Astrocyte of the spinal cord (primary cell): ENCODE measurements at regions not wholly inside any gene's neighbourhood (a gene's known extent, or its start where the extent isn't known, plus 50 kb on each side); places are given as distances from the start of the nearest gene placed in this dataset.

Source experiments
- DNase-seq: peaks from one replicate; pipeline ENCODE4 v3.0.0; 2011; ENCODE audit warnings: low read depth, low spot score
- H3K4me3 ChIP-seq: 2 replicates; pipeline ENCODE4 v1.5.1; 2011; ENCODE audit warnings: low read depth, mild to moderate bottlenecking, low read length, moderate library complexity
- CTCF ChIP-seq: IDR thresholded peaks from 2 replicates; pipeline ENCODE4 v1.5.1; 2012; ENCODE audit warnings: low read depth, mild to moderate bottlenecking, low read length, inconsistent platforms
- in situ Hi-C: cut with HindIII; loops from 2 replicates; pipeline ENCODE4 v1.10.0; 2017; ENCODE audit warnings: low sequenced_read_pairs

GRCh38 chr5:20353499-20353898 is 365.5 kb upstream of the CDH18 start:
- TF ChIP-seq CTCF, result no peak
- no peak for DNase-seq
- no peak overlapping the region for H3K4me3 ChIP-seq
- in situ Hi-C loops, result no loop called here

GRCh38 chr5:20351849-20352248 is 363.8 kb upstream of the CDH18 start:
- TF ChIP-seq CTCF, result no peak
- in situ Hi-C loops, result no loop called here
- no peak overlapping the region for H3K4me3 ChIP-seq
- DNase-seq, result no peak

- no peak for DNase-seq
- TF ChIP-seq CTCF, result no peak
- in situ Hi-C loops, result no loop called here
- no peak overlapping the region for H3K4me3 ChIP-seq
Observed at GRCh38 chr5:20348321-20348720, 360.3 kb upstream of the CDH18 start.

GRCh38 chr5:20347334-20347733 is 359.3 kb upstream of the CDH18 start:
- no peak for DNase-seq
- H3K4me3 ChIP-seq, result no peak overlapping the region
- in situ Hi-C loops, result no loop called here
- no peak for TF ChIP-seq CTCF

GRCh38 chr5:20340126-20340525 is 352.1 kb upstream of the CDH18 start:
- H3K4me3 ChIP-seq, result no peak overlapping the region
- in situ Hi-C loops, result no loop called here
- TF ChIP-seq CTCF, result no peak
- no peak for DNase-seq

GRCh38 chr5:20335978-20336377 is 348.0 kb upstream of the CDH18 start:
- DNase-seq, result no peak
- no peak overlapping the region for H3K4me3 ChIP-seq
- in situ Hi-C loops, result no loop called here
- TF ChIP-seq CTCF, result no peak

- no peak overlapping the region for H3K4me3 ChIP-seq
- no peak for DNase-seq
- in situ Hi-C loops, result no loop called here
- TF ChIP-seq CTCF, result no peak
Observed at GRCh38 chr5:20331826-20332225, 343.8 kb upstream of the CDH18 start.
